ENCODE measurements at regions not wholly inside any gene's neighbourhood (a gene's known extent, or its start where the extent isn't known, plus 50 kb on each side); places are given as distances from the start of the nearest gene placed in this dataset.

DNA sequence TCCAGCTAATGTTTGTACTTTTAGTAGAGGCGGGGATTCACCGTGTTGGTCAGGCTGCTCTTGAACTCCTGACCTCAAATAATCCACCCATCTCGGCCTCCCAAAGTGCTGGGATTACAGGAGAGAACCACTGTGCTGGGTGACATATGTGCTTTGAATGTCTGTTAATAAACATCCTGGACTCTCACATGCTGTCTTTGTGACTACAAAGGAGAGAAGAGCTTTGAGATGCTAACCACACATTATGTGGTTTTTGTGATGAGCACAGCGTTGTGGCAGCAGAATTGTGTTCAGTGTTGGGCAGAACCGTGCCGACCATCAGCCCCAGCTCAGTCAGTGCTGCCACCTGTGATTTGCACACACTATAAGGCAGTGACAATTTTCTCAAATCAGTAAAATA is 500.1 kb upstream of the KLF6 start:
- DNase-seq (ENCODE audit: low read depth, low spot score) (no peak), FAIRE-seq (no peak)
- H3K9me1 ChIP-seq (ENCODE audit: control insufficient read depth, extremely low read depth, insufficient read depth, low read length), result no peaks in the 10 kb centered on the region
- H3K4me2 ChIP-seq (ENCODE audit: control insufficient read depth, extremely low read depth, insufficient read depth, low read depth, low read length), result no peak overlapping the region
- dilution Hi-C loops (cut with MboI; ENCODE audit: extremely low pct_ligation_motif_present, low sequenced_read_pairs), result no loop called here
- no peaks in the 10 kb centered on the region for H3K36me3 ChIP-seq (ENCODE audit: control insufficient read depth in 2 of 2, extremely low read depth in 1 of 2, insufficient read depth in 2 of 2, low read length in 2 of 2)
- no peaks in the 10 kb centered on the region for H3K9me3 ChIP-seq (ENCODE audit: control insufficient read depth, low read depth, low read length)
- no peak overlapping the region for H3K9ac ChIP-seq (ENCODE audit: control insufficient read depth, extremely low read depth, insufficient read depth, low read length)
- H3K27me3 ChIP-seq (ENCODE audit: control insufficient read depth, extremely low read depth, insufficient read depth, low read length), result no peaks in the 10 kb centered on the region
- no peak overlapping the region for H2AFZ ChIP-seq (ENCODE audit: control insufficient read depth, low read length)
- TF ChIP-seq EZH2 (IDR thresholded peaks at IDR 0.05; ENCODE audit: low read length), result no peak
- TF ChIP-seq, protein P1, sequence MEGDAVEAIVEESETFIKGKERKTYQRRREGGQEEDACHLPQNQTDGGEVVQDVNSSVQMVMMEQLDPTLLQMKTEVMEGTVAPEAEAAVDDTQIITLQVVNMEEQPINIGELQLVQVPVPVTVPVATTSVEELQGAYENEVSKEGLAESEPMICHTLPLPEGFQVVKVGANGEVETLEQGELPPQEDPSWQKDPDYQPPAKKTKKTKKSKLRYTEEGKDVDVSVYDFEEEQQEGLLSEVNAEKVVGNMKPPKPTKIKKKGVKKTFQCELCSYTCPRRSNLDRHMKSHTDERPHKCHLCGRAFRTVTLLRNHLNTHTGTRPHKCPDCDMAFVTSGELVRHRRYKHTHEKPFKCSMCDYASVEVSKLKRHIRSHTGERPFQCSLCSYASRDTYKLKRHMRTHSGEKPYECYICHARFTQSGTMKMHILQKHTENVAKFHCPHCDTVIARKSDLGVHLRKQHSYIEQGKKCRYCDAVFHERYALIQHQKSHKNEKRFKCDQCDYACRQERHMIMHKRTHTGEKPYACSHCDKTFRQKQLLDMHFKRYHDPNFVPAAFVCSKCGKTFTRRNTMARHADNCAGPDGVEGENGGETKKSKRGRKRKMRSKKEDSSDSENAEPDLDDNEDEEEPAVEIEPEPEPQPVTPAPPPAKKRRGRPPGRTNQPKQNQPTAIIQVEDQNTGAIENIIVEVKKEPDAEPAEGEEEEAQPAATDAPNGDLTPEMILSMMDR (optimal IDR thresholded peaks at IDR 0.05 in 1 of 3, IDR thresholded peaks at IDR 0.05 in 1 of 3, conservative IDR thresholded peaks at IDR 0.05 in 1 of 3; ENCODE audit: extremely low read depth in 1 of 3, insufficient read depth in 2 of 3, low read length in 3 of 3), result no peak
- H4K20me1 ChIP-seq (ENCODE audit: control insufficient read depth, extremely low read depth, insufficient read depth, low read length), result no peaks in the 10 kb centered on the region
- no peak overlapping the region for H3K27ac ChIP-seq (ENCODE audit: control insufficient read depth, insufficient read depth, low read length)
- no peaks in the 10 kb centered on the region for H3K4me1 ChIP-seq (ENCODE audit: control insufficient read depth, extremely low read depth, insufficient read depth, low read length)
- no peaks in the 10 kb centered on the region for H3K79me2 ChIP-seq (ENCODE audit: control insufficient read depth, insufficient read depth, low read length)
- no peak overlapping the region for H3K4me3 ChIP-seq (ENCODE audit: control insufficient read depth in 2 of 3, extremely low read depth in 1 of 3, insufficient read depth in 2 of 3, low read depth in 1 of 3, low read length in 3 of 3)

DNA sequence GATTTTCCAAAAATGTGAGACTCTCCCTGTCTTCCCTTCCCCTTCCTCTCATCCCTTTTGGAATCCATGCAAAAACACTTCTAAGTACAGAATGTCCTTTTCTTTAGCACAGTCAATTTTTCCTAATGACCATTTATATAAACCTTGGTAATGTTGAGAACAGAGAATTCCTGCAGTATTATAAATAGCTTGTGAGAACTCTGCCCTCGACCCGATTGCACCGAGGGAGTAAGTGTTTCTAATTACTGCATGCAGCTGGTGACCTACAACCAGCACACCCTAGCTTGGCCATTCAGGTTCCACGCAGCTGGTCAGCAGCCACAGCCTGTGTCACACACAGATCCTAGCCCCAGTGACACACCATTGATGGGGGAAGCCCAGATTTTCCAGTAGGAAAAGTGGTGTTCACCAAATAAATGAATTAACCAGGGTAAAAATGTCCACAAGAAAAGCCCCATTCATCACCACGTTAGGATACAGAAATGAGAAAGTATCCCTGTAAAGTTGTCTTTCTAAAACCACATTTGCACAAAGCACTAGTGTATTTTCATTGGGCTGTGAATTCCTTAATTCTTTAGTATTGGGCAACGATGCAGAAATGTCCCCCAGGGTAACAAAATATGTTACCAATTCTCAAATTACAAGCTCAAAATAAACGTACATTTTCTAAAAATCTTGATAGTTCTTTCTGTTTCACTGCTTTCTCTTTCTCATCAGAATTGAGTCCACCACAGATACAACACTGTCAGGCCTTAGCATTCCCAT is 499.0 kb upstream of the KLF6 start:
- H3K4me3 ChIP-seq (ENCODE audit: control insufficient read depth in 2 of 3, extremely low read depth in 1 of 3, insufficient read depth in 2 of 3, low read depth in 1 of 3, low read length in 3 of 3), result no peak overlapping the region
- no peaks in the 10 kb centered on the region for H4K20me1 ChIP-seq (ENCODE audit: control insufficient read depth, extremely low read depth, insufficient read depth, low read length)
- H3K27me3 ChIP-seq (ENCODE audit: control insufficient read depth, extremely low read depth, insufficient read depth, low read length), result no peaks in the 10 kb centered on the region
- no peaks in the 10 kb centered on the region for H3K79me2 ChIP-seq (ENCODE audit: control insufficient read depth, insufficient read depth, low read length)
- no peak overlapping the region for H3K9ac ChIP-seq (ENCODE audit: control insufficient read depth, extremely low read depth, insufficient read depth, low read length)
- H3K9me1 ChIP-seq (ENCODE audit: control insufficient read depth, extremely low read depth, insufficient read depth, low read length), result no peaks in the 10 kb centered on the region
- dilution Hi-C loops (cut with MboI; ENCODE audit: extremely low pct_ligation_motif_present, low sequenced_read_pairs), result no loop called here
- no peak overlapping the region for H3K27ac ChIP-seq (ENCODE audit: control insufficient read depth, insufficient read depth, low read length)
- no peak overlapping the region for H2AFZ ChIP-seq (ENCODE audit: control insufficient read depth, low read length)
- TF ChIP-seq EZH2 (IDR thresholded peaks at IDR 0.05; ENCODE audit: low read length), result no peak
- TF ChIP-seq, protein P1 (optimal IDR thresholded peaks at IDR 0.05 in 1 of 3, IDR thresholded peaks at IDR 0.05 in 1 of 3, conservative IDR thresholded peaks at IDR 0.05 in 1 of 3; ENCODE audit: extremely low read depth in 1 of 3, insufficient read depth in 2 of 3, low read length in 3 of 3), result no peak
- no peak overlapping the region for H3K4me2 ChIP-seq (ENCODE audit: control insufficient read depth, extremely low read depth, insufficient read depth, low read depth, low read length)
- H3K36me3 ChIP-seq (ENCODE audit: control insufficient read depth in 2 of 2, extremely low read depth in 1 of 2, insufficient read depth in 2 of 2, low read length in 2 of 2), result no peaks in the 10 kb centered on the region
- H3K4me1 ChIP-seq (ENCODE audit: control insufficient read depth, extremely low read depth, insufficient read depth, low read length), result no peaks in the 10 kb centered on the region
- no peak for DNase-seq (ENCODE audit: low read depth, low spot score)
- FAIRE-seq, result no peak
- no peaks in the 10 kb centered on the region for H3K9me3 ChIP-seq (ENCODE audit: control insufficient read depth, low read depth, low read length)

Measured in keratinocyte (primary cell).